CD14-positive monocyte (primary cell): ENCODE measurements at regions not wholly inside any gene's neighbourhood (a gene's known extent, or its start where the extent isn't known, plus 50 kb on each side); places are given as distances from the start of the nearest gene placed in this dataset.

Source experiments
- DNase-seq, 3 donors: peaks; one replicate each; pipeline ENCODE4 v3.0.0-alpha.2; 2011 to 2022
- H2AFZ ChIP-seq: 2 replicates; pipeline ENCODE4 v1.6.0; 2012; ENCODE audit warnings: mild to moderate bottlenecking, low read depth, low read length, inconsistent platforms; ENCODE audit not compliant: insufficient read depth, poor library complexity, severe bottlenecking
- H3K27ac ChIP-seq, 2 donors: 1 replicate in 1 of 2; 2 replicates in 1 of 2; pipeline ENCODE4 v1.5.1; 2012 to 2013; ENCODE audit warnings: low read length in 2 of 2, control low read depth in 1 of 2, inconsistent platforms in 1 of 2, low read depth in 1 of 2, mild to moderate bottlenecking in 1 of 2
- H3K27me3 ChIP-seq, 2 donors: one replicate each; pipeline versions ENCODE4 v1.6.0 to v1.6.1; 2011 to 2013; ENCODE audit warnings: low read length in 2 of 2; ENCODE audit not compliant: control insufficient read depth in 2 of 2, insufficient read depth in 2 of 2
- H3K36me3 ChIP-seq, 2 donors: replicated peaks in 1 of 2; 1 replicate in 1 of 2; 2 replicates in 1 of 2; pipeline versions ENCODE4 v1.5.1 to v1.6.1; 2012 to 2013; ENCODE audit warnings: low read length in 2 of 2, control low read depth in 1 of 2, inconsistent platforms in 1 of 2, mild to moderate bottlenecking in 1 of 2; ENCODE audit not compliant: insufficient read depth in 2 of 2, control insufficient read depth in 1 of 2
- H3K4me1 ChIP-seq, 2 donors: 1 replicate in 1 of 2; 2 replicates in 1 of 2; pipeline versions ENCODE4 v1.5.1 to v1.6.1; 2012 to 2013; ENCODE audit warnings: low read length in 2 of 2, control low read depth in 1 of 2, inconsistent platforms in 1 of 2, mild to moderate bottlenecking in 1 of 2, moderate library complexity in 1 of 2; ENCODE audit not compliant: insufficient read depth in 2 of 2, control insufficient read depth in 1 of 2
- H3K4me2 ChIP-seq: replicated peaks from 2 replicates; pipeline ENCODE3; 2012; ENCODE audit warnings: low read length, moderate library complexity, mild to moderate bottlenecking; ENCODE audit not compliant: poor library complexity, severe bottlenecking; ENCODE audit errors: extremely low read depth
- H3K4me3 ChIP-seq, 3 experiments: fragments of 200-600 bp in 1 of 3; sonication (generic) in 1 of 3; replicated peaks in 1 of 3; 1 replicate in 2 of 3; 2 replicates in 1 of 3; pipeline ENCODE4 v1.5.1; 2011 to 2013; ENCODE audit warnings: low read length in 3 of 3, mild to moderate bottlenecking in 3 of 3, control low read depth in 2 of 3, low read depth in 2 of 3, inconsistent platforms in 1 of 3, moderate library complexity in 1 of 3
- H3K79me2 ChIP-seq: 2 replicates; pipeline ENCODE4 v1.6.0; 2012; ENCODE audit warnings: mild to moderate bottlenecking, control low read depth, inconsistent platforms, low read length, moderate library complexity; ENCODE audit not compliant: insufficient read depth
- H3K9ac ChIP-seq: 2 replicates; pipeline ENCODE4 v1.6.0; 2017; ENCODE audit warnings: low read length, mild to moderate bottlenecking; ENCODE audit not compliant: insufficient read depth, poor library complexity, severe bottlenecking
- H3K9me3 ChIP-seq, 2 donors: replicated peaks in 1 of 2; 1 replicate in 1 of 2; 2 replicates in 1 of 2; pipeline versions ENCODE4 v1.5.1 to v1.6.1; 2012 to 2013; ENCODE audit warnings: low read length in 2 of 2, control low read depth in 1 of 2; ENCODE audit not compliant: control insufficient read depth in 1 of 2, insufficient read depth in 1 of 2
- H4K20me1 ChIP-seq: 2 replicates; pipeline ENCODE4 v1.6.0; 2012; ENCODE audit warnings: mild to moderate bottlenecking, low read length, control low read depth, moderate library complexity; ENCODE audit not compliant: insufficient read depth
- H3K27ac Mint-ChIP-seq, 7 donors: one replicate each; pipeline ENCODE4 v1.8.0; 2020; ENCODE audit warnings: mild to moderate bottlenecking in 7 of 7, mixed read lengths in 7 of 7, moderate library complexity in 6 of 7, inconsistent platforms in 2 of 7
- H3K27me3 Mint-ChIP-seq, 3 donors: one replicate each; pipeline ENCODE4 v1.8.0; 2021 to 2022; ENCODE audit warnings: low read depth in 3 of 3, mild to moderate bottlenecking in 3 of 3, mixed read lengths in 3 of 3, moderate library complexity in 3 of 3, inconsistent platforms in 1 of 3
- H3K36me3 Mint-ChIP-seq, 2 donors: one replicate each; pipeline ENCODE4 v1.8.0; 2020; ENCODE audit warnings: mixed read lengths in 2 of 2, inconsistent platforms in 1 of 2, mild to moderate bottlenecking in 1 of 2
- H3K4me1 Mint-ChIP-seq: one replicate; pipeline ENCODE4 v1.8.0; 2020; ENCODE audit warnings: mild to moderate bottlenecking, mixed read lengths
- H3K4me3 Mint-ChIP-seq, 2 donors: one replicate each; pipeline ENCODE4 v1.8.0; 2020; ENCODE audit warnings: mild to moderate bottlenecking in 2 of 2, mixed read lengths in 2 of 2, moderate library complexity in 1 of 2
- H3K9me3 Mint-ChIP-seq, 7 donors: one replicate each; pipeline ENCODE4 v1.8.0; 2020 to 2022; ENCODE audit warnings: mixed read lengths in 7 of 7, mild to moderate bottlenecking in 6 of 7, moderate library complexity in 6 of 7, inconsistent platforms in 2 of 7
- CTCF ChIP-seq: fragments of 200-600 bp; IDR thresholded peaks from one replicate; pipeline ENCODE4 v1.8.0; 2022; ENCODE audit warnings: antibody characterized with exemption, mild to moderate bottlenecking
- WGBS: methylation state at CpG from one replicate; pipeline ENCODE4 v1.1.5; 2013; ENCODE audit warnings: missing lambda C conversion rate; ENCODE audit not compliant: insufficient coverage; 5-methylcytosine and 5-hydroxymethylcytosine counted together
- intact Hi-C, 2 donors: fragments of 100-400 bp; cut with micrococcal nuclease; formaldehyde crosslinking; loops; one replicate each; pipeline versions ENCODE4 v1.15.0 to v1.15.1; 2023

DNA sequence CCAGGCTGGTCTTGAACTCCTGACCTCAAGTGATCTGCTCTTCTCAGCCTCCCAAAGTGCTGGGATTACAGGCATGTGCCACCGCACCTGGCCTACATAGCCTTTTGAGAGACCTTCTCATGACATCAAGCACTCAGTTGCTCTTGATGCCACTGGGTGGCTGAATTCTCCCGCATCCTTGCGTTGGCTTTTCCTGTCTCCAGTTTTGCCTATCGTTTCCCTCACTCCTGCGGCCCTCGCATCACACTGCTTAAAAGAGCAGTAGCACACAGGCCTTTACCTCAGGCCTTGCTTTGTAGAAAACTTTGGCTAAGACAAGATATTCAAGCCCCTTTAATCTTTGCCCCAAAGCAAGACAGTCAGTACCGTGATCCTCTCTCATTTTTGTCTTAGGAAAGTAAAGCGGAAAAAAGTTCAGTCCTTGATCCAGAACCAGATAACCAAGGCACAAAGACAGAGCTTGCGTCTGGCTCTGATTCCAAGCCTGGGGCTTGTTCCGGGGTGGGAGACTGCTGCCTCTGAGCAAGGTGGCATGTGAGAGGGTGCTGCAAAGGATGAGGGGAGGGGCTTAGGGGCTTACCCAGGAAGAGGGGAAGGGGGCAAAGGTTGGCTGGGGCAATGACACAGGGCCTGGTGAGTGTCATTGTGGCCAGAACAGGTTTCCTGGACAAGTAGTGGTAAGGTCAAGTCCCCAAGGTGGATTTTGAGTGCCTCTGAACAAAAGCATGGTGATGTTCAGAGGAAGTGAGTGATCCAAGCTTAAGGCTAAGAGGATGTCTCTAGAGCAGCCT is 175.0 kb upstream of the TLE3 start:
- H2AFZ ChIP-seq: no peak overlapping the region
- peaks cover 40 to 44% of the 10 kb centered on the region in 2 donors for H3K4me1 ChIP-seq
- peaks cover 0 to 3% of the 10 kb centered on the region in 2 donors for H3K27me3 ChIP-seq
- intact Hi-C loops: loop anchor here (5.0 kb wide), 2 partner anchors 35 kb away; no protein-coding TSS in a partner anchor
- peaks cover 10 to 18% (median 11%) of the 10 kb centered on the region in 3 donors for H3K27me3 Mint-ChIP-seq
- H3K4me2 ChIP-seq: no peak overlapping the region
- H3K79me2 ChIP-seq: no peaks in the 10 kb centered on the region
- peak overlapping the region in 1 of 2 donors; percentile 4 for H3K4me3 Mint-ChIP-seq
- no peak overlapping the region for H3K4me3 ChIP-seq
- no peak for TF ChIP-seq CTCF
- H3K4me1 Mint-ChIP-seq: peaks cover 44% of the 10 kb centered on the region
- H3K9me3 Mint-ChIP-seq: peaks cover 0 to 1% (median 0%) of the 10 kb centered on the region in 7 donors
- H3K27ac ChIP-seq: no peak overlapping the region
- no peaks in the 10 kb centered on the region for H4K20me1 ChIP-seq
- no peaks in the 10 kb centered on the region for H3K9me3 ChIP-seq
- no peak overlapping the region for H3K9ac ChIP-seq
- peaks cover 6 to 22% of the 10 kb centered on the region in 2 donors for H3K36me3 Mint-ChIP-seq
- DNase-seq: no peak
- H3K27ac Mint-ChIP-seq: peak overlapping the region in 4 of 7 donors; percentile 7 to 80 (median 34)
- 97% methylated on average over 10 of the region's 10 CpGs for WGBS
- H3K36me3 ChIP-seq: no peaks in the 10 kb centered on the region

- peak overlapping the region in 1 of 2 donors; percentile 62 for H3K27ac ChIP-seq
- no peaks in the 10 kb centered on the region for H3K79me2 ChIP-seq
- H3K9me3 Mint-ChIP-seq: peaks cover 0 to 3% (median 0%) of the 10 kb centered on the region in 7 donors
- H3K4me3 ChIP-seq: no peak overlapping the region
- H3K36me3 Mint-ChIP-seq: peaks cover 11 to 26% of the 10 kb centered on the region in 2 donors
- no peaks in the 10 kb centered on the region for H3K9me3 ChIP-seq
- H3K4me1 ChIP-seq: peaks cover 52 to 56% of the 10 kb centered on the region in 2 donors
- H2AFZ ChIP-seq: no peak overlapping the region
- intact Hi-C loops: loop anchor here (2.0 to 5.0 kb wide), 3 partner anchors 34 to 171 kb away; no protein-coding TSS in a partner anchor
- peaks cover 56% of the 10 kb centered on the region for H3K4me1 Mint-ChIP-seq
- peaks cover 11 to 13% (median 11%) of the 10 kb centered on the region in 3 donors for H3K27me3 Mint-ChIP-seq
- no peaks in the 10 kb centered on the region for H4K20me1 ChIP-seq
- peak overlapping the region; percentile 9 to 64 for H3K4me3 Mint-ChIP-seq
- no peaks in the 10 kb centered on the region for H3K36me3 ChIP-seq
- no peak for TF ChIP-seq CTCF
- no peak overlapping the region for H3K4me2 ChIP-seq
- H3K27me3 ChIP-seq: peaks cover 0 to 3% of the 10 kb centered on the region in 2 donors
- DNase-seq: peak; percentile 89 to 97 (median 97)
- H3K27ac Mint-ChIP-seq: peak overlapping the region; percentile 46 to 88 (median 86)
- 0% methylated on average over 3 of the region's 3 CpGs for WGBS
- H3K9ac ChIP-seq: no peak overlapping the region
Observed at GRCh38 chr15:70271422-70272088, 173.8 kb upstream of the TLE3 start.
